ENCODE measurements at regions not wholly inside any gene's neighbourhood (a gene's known extent, or its start where the extent isn't known, plus 50 kb on each side); places are given as distances from the start of the nearest gene placed in this dataset.
A peak's percentile ranks its signal among the peaks of the same experiment; 100 is the strongest.

- Histone ChIP-seq H3K9ac (ENCODE audit: low read length) (no peak overlapping the region), H3K4me1 (ENCODE audit: low read length) (peaks cover 20% of the 10 kb centered on the region), H3K9me2 (replicated peaks; ENCODE audit: insufficient read depth, low read length) (no peaks in the 10 kb centered on the region), H2AFZ (ENCODE audit: low read length) (no peak overlapping the region), H3K79me2 (ENCODE audit: low read length) (no peaks in the 10 kb centered on the region), H3K27me3 (ENCODE audit: low read length) (no peaks in the 10 kb centered on the region), H3K36me3 (ENCODE audit: insufficient read depth, low read length) (no peaks in the 10 kb centered on the region), H3K9me3 (ENCODE audit: low read length) (no peaks in the 10 kb centered on the region), H4K20me1 (ENCODE audit: insufficient read depth, low read depth, low read length) (no peaks in the 10 kb centered on the region), H3K4me2 (ENCODE audit: low read depth, low read length, poor library complexity, severe bottlenecking) (no peak overlapping the region), H3K27ac (ENCODE audit: low read length) (no peak overlapping the region), H3K4me3 (ENCODE audit: low read length) (no peak overlapping the region)
- DNase-seq: peak; percentile 44
Observed at GRCh38 chr11:57094181-57094935, 87.4 kb upstream of the LRRC55 start.

DNA sequence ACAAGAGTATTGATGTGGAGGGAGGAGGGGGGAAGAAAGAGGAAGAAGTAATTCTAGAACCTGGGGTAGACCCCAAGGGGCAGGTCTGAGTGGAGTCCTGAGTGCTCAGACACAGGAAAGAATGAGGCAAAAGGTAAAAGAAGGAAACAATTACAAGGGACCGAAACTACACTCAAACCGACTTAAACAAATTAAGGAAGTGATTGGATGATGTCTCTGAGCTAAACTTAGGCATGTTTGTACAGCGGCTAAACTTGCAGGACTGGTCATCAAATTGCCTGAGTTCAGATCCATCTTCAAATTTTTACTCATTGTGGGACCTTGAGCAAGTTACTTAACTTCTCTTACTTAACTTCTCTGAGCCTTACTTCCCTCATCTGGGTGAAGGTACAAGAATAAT, 86.3 kb upstream of the LRRC55 start:
- DNase-seq: peak; percentile 67
- Histone ChIP-seq H4K20me1 (ENCODE audit: insufficient read depth, low read depth, low read length) (no peaks in the 10 kb centered on the region), H3K9ac (ENCODE audit: low read length) (no peak overlapping the region), H3K27me3 (ENCODE audit: low read length) (no peaks in the 10 kb centered on the region), H3K4me3 (ENCODE audit: low read length) (no peak overlapping the region), H3K9me2 (replicated peaks; ENCODE audit: insufficient read depth, low read length) (no peaks in the 10 kb centered on the region), H3K27ac (ENCODE audit: low read length) (no peak overlapping the region), H3K79me2 (ENCODE audit: low read length) (no peaks in the 10 kb centered on the region), H3K9me3 (ENCODE audit: low read length) (no peaks in the 10 kb centered on the region), H3K4me2 (ENCODE audit: low read depth, low read length, poor library complexity, severe bottlenecking) (peak overlapping the region; percentile 22), H3K4me1 (ENCODE audit: low read length) (peaks cover 20% of the 10 kb centered on the region), H2AFZ (ENCODE audit: low read length) (no peak overlapping the region), H3K36me3 (ENCODE audit: insufficient read depth, low read length) (no peaks in the 10 kb centered on the region)

- Histone ChIP-seq H3K4me2 (ENCODE audit: low read depth, low read length, poor library complexity, severe bottlenecking) (peak overlapping the region; percentile 22), H3K36me3 (ENCODE audit: insufficient read depth, low read length) (no peaks in the 10 kb centered on the region), H3K9me3 (ENCODE audit: low read length) (no peaks in the 10 kb centered on the region), H3K4me3 (ENCODE audit: low read length) (no peak overlapping the region), H3K27ac (ENCODE audit: low read length) (no peak overlapping the region), H3K27me3 (ENCODE audit: low read length) (no peaks in the 10 kb centered on the region), H3K79me2 (ENCODE audit: low read length) (no peaks in the 10 kb centered on the region), H3K9me2 (replicated peaks; ENCODE audit: insufficient read depth, low read length) (no peaks in the 10 kb centered on the region), H4K20me1 (ENCODE audit: insufficient read depth, low read depth, low read length) (no peaks in the 10 kb centered on the region), H2AFZ (ENCODE audit: low read length) (no peak overlapping the region), H3K9ac (ENCODE audit: low read length) (no peak overlapping the region), H3K4me1 (ENCODE audit: low read length) (peaks cover 20% of the 10 kb centered on the region)
- DNase-seq: no peak
Observed at GRCh38 chr11:57095896-57096295, 85.9 kb upstream of the LRRC55 start.

DNA sequence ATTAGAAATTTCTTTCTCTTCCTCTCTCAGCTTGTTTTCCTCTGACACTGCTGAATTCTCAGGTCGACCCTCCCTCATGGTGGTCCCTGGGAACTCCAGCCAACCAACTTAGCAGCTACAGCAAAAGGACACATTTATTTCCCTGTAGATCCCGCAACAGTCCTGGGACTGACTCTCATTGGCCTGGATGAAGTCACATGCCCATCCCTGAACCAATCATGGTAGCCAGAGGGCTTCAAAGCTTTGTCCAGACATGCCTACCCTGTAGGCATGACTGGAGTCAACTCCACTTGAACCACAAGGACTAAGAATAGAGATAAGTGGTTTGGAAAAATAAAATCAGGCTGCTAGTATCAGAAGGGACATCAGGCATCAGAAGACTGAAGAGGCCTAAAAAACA, 84.6 kb upstream of the LRRC55 start:
- no peaks in the 10 kb centered on the region for H3K9me2 ChIP-seq (replicated peaks; ENCODE audit: insufficient read depth, low read length)
- no peaks in the 10 kb centered on the region for H3K79me2 ChIP-seq (ENCODE audit: low read length)
- H2AFZ ChIP-seq (ENCODE audit: low read length): no peak overlapping the region
- no peak for DNase-seq
- H3K36me3 ChIP-seq (ENCODE audit: insufficient read depth, low read length): no peaks in the 10 kb centered on the region
- no peaks in the 10 kb centered on the region for H4K20me1 ChIP-seq (ENCODE audit: insufficient read depth, low read depth, low read length)
- H3K9me3 ChIP-seq (ENCODE audit: low read length): no peaks in the 10 kb centered on the region
- H3K4me3 ChIP-seq (ENCODE audit: low read length): no peak overlapping the region
- H3K9ac ChIP-seq (ENCODE audit: low read length): no peak overlapping the region
- H3K27me3 ChIP-seq (ENCODE audit: low read length): no peaks in the 10 kb centered on the region
- peaks cover 20% of the 10 kb centered on the region for H3K4me1 ChIP-seq (ENCODE audit: low read length)
- H3K4me2 ChIP-seq (ENCODE audit: low read depth, low read length, poor library complexity, severe bottlenecking): no peak overlapping the region
- no peak overlapping the region for H3K27ac ChIP-seq (ENCODE audit: low read length)

GRCh38 chr11:57098191-57098590, 83.6 kb upstream of the LRRC55 start:
- no peak overlapping the region for H3K4me2 ChIP-seq (ENCODE audit: low read depth, low read length, poor library complexity, severe bottlenecking)
- no peak overlapping the region for H3K4me3 ChIP-seq (ENCODE audit: low read length)
- H4K20me1 ChIP-seq (ENCODE audit: insufficient read depth, low read depth, low read length): no peaks in the 10 kb centered on the region
- no peak overlapping the region for H3K9ac ChIP-seq (ENCODE audit: low read length)
- H3K27me3 ChIP-seq (ENCODE audit: low read length): no peaks in the 10 kb centered on the region
- H2AFZ ChIP-seq (ENCODE audit: low read length): no peak overlapping the region
- peaks cover 20% of the 10 kb centered on the region for H3K4me1 ChIP-seq (ENCODE audit: low read length)
- H3K36me3 ChIP-seq (ENCODE audit: insufficient read depth, low read length): no peaks in the 10 kb centered on the region
- no peaks in the 10 kb centered on the region for H3K79me2 ChIP-seq (ENCODE audit: low read length)
- H3K27ac ChIP-seq (ENCODE audit: low read length): no peak overlapping the region
- no peak for DNase-seq
- no peaks in the 10 kb centered on the region for H3K9me2 ChIP-seq (replicated peaks; ENCODE audit: insufficient read depth, low read length)
- no peaks in the 10 kb centered on the region for H3K9me3 ChIP-seq (ENCODE audit: low read length)

DNA sequence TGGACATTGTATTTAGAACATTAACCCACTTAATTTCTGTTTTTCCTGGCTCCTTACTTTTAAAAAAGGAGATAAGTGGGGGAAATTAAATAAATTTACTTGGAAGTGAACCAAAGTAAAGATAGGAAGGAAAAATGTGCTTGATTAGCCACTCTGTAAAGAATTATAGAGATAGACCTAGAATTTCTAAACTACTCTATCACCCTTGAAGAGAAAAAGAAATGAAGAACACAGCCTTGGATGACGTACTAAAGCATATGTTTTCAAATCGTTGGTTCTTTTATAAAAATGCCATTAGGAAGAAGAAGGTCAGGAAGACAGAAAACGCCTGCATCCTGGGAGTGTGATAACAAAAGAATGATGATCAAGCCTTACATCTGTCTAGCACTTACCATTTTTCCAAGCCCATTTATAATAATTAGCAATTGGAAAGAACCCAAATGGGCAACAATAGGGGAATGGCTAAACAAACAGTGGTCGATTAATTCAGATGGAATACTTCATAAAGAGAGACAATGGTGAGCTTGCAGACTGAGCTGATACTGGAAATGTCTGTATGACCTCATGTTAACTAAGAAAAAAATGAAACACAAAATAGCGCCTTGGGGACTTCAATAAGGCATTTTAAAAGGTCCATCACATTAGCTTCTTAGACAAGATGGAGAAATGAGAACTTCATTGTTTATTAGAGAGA, 81.0 kb upstream of the LRRC55 start:
- H3K4me2 ChIP-seq (ENCODE audit: low read depth, low read length, poor library complexity, severe bottlenecking): no peak overlapping the region

DNA sequence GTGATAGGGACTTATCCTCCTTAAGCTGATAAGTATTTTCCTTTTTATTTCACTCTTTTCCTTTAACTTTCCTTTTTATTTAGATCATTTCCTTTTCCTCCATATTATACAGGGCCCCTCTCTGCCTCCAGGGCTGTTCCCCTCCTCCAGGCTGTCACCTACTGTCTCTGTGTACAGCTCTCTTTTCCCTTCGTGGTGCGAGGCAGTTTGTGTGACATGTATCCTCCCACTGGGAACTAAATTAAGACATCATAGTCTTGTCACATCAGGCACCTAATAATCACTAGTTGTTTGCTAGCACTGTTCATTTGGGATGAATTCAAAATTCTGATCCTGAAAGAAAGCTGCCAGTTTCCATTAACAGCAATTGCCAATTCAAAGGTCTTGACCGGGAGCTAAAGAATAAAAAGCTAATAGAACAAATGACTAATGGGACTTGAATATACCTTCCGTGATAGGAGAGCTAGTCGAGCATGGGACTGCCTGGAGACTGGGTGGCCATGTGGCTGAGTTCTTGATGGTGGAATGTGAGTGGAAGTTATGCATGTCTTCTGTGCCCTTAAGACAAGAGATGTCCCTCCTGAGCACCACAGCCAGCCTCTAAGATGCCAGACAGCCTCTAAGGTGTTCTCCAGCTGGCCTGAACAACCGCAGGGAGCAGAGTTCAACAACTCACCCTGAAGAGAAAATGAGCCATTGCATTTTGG, 77.7 kb upstream of the LRRC55 start:
- Histone ChIP-seq H3K4me1 (ENCODE audit: low read length) (no peaks in the 10 kb centered on the region), H3K4me3 (ENCODE audit: low read length) (no peak overlapping the region), H2AFZ (ENCODE audit: low read length) (no peak overlapping the region), H3K4me2 (ENCODE audit: low read depth, low read length, poor library complexity, severe bottlenecking) (no peak overlapping the region), H3K9ac (ENCODE audit: low read length) (no peak overlapping the region), H3K27me3 (ENCODE audit: low read length) (no peaks in the 10 kb centered on the region), H3K9me3 (ENCODE audit: low read length) (no peaks in the 10 kb centered on the region), H3K27ac (ENCODE audit: low read length) (no peak overlapping the region), H4K20me1 (ENCODE audit: insufficient read depth, low read depth, low read length) (no peaks in the 10 kb centered on the region), H3K9me2 (replicated peaks; ENCODE audit: insufficient read depth, low read length) (no peaks in the 10 kb centered on the region), H3K79me2 (ENCODE audit: low read length) (no peaks in the 10 kb centered on the region), H3K36me3 (ENCODE audit: insufficient read depth, low read length) (no peaks in the 10 kb centered on the region)
- DNase-seq: no peak

More for the DNA sequence above, 81.0 kb upstream of the LRRC55 start:
- H3K36me3 ChIP-seq (ENCODE audit: insufficient read depth, low read length): no peaks in the 10 kb centered on the region
- H2AFZ ChIP-seq (ENCODE audit: low read length): no peak overlapping the region
- H3K9me3 ChIP-seq (ENCODE audit: low read length): no peaks in the 10 kb centered on the region
- H3K4me3 ChIP-seq (ENCODE audit: low read length): no peak overlapping the region
- H3K4me1 ChIP-seq (ENCODE audit: low read length): peaks cover 3% of the 10 kb centered on the region
- no peak overlapping the region for H3K9ac ChIP-seq (ENCODE audit: low read length)
- H3K27me3 ChIP-seq (ENCODE audit: low read length): no peaks in the 10 kb centered on the region
- no peaks in the 10 kb centered on the region for H3K9me2 ChIP-seq (replicated peaks; ENCODE audit: insufficient read depth, low read length)
- no peaks in the 10 kb centered on the region for H3K79me2 ChIP-seq (ENCODE audit: low read length)
- no peak for DNase-seq
- H3K27ac ChIP-seq (ENCODE audit: low read length): no peak overlapping the region
- no peaks in the 10 kb centered on the region for H4K20me1 ChIP-seq (ENCODE audit: insufficient read depth, low read depth, low read length)

DNA sequence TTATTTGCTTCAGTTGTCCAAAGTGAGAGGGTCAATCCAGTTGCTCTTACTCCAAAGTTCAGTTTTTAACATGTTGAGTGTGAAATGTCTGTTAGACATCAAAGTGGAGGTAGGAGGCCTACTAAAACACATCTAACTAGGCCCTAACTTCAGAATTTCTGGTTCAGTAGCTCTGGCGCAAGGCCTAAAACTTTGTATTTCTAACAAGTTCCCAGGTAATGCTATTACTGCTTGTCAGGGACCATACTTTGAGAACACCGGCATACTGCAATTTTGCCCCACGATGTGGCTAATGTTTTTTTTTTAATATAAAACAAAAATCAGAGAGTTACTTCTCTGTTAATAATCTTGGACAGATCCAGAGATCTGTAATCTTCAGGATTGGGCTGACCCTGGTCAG, 72.4 kb upstream of the LRRC55 start:
- H2AFZ ChIP-seq (ENCODE audit: low read length): no peak overlapping the region
- H3K9me2 ChIP-seq (replicated peaks; ENCODE audit: insufficient read depth, low read length): no peaks in the 10 kb centered on the region
- H3K27ac ChIP-seq (ENCODE audit: low read length): no peak overlapping the region
- no peaks in the 10 kb centered on the region for H4K20me1 ChIP-seq (ENCODE audit: insufficient read depth, low read depth, low read length)
- H3K4me3 ChIP-seq (ENCODE audit: low read length): no peak overlapping the region
- H3K4me1 ChIP-seq (ENCODE audit: low read length): no peaks in the 10 kb centered on the region
- no peaks in the 10 kb centered on the region for H3K9me3 ChIP-seq (ENCODE audit: low read length)
- H3K36me3 ChIP-seq (ENCODE audit: insufficient read depth, low read length): no peaks in the 10 kb centered on the region
- no peak overlapping the region for H3K9ac ChIP-seq (ENCODE audit: low read length)
- no peak overlapping the region for H3K4me2 ChIP-seq (ENCODE audit: low read depth, low read length, poor library complexity, severe bottlenecking)
- H3K79me2 ChIP-seq (ENCODE audit: low read length): no peaks in the 10 kb centered on the region
- H3K27me3 ChIP-seq (ENCODE audit: low read length): no peaks in the 10 kb centered on the region
- no peak for DNase-seq

All from Karpas-422 (cell line).